Activated CD8-positive, alpha-beta memory T cell treated with anti-CD3 and anti-CD28 coated beads for 24 hours (primary cell): ENCODE measurements at regions not wholly inside any gene's neighbourhood (a gene's known extent, or its start where the extent isn't known, plus 50 kb on each side); places are given as distances from the start of the nearest gene placed in this dataset.

ENCODE experiments used
- DNase-seq: peaks from one replicate; pipeline ENCODE4 v3.0.0-alpha.2; 2020

DNA sequence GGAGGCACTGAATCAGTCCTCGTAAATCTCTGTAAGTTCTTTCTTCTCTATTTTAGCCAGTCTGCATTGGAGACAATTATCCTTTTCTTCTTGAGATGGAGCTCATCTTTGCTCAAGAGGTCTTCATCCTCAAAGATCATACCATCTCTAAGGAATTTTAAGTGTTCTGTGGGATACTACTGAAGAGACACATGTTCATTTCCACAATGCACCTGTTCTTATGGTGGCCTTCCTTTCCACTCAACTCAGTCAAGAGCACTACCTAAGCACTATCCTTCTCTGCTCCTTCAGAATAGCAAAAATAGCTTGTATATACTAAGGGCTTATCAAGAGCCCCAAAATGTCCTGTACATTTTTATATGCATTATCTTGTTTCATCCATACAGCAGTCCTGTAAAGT is 214.0 kb downstream of the KLF5 start:
- no peak for DNase-seq

DNA sequence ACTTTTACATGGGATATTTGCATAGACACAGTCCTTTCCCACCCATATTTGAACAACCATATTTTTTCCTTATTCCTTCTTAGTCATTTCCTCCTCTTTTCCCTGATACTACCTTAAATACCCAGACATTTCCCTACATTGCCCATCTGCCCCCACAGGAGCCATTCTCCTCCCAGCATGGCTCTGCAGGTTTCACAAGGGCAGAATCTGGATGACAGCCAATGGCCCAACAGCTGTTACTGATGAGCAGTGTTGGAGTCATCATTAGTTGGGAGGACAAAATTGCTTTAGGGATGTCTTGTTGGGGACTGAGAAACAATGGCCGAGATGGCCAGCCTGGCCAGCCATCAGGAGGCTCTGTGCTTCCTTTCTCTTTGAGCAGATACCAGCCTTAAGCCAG is 209.5 kb downstream of the KLF5 start:
- no peak for DNase-seq

DNA sequence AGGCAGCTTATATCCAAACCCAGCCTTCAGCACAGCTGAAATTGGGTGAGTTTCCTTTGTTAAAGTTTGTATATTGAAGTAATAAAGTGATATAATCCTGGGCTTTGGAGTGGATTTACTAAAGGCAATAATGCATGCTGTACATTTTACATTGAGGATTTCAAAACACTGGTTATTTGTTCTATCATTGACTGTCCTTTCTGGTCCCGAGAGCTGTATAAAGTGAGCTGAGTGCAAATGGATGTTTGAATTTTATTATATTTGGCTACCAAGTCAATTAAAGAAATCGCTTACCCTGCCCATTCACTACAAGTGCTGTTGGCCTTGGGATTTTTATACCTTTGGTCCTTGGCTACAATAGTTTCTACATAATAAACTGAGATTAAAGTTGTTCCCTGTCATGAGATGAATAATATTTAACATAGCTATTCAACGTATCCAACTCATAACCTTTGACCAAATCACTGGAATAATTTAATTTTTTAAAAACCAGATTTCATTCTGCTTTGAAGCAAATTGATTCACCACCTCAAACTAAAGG is 207.9 kb downstream of the KLF5 start:
- DNase-seq: no peak

DNA sequence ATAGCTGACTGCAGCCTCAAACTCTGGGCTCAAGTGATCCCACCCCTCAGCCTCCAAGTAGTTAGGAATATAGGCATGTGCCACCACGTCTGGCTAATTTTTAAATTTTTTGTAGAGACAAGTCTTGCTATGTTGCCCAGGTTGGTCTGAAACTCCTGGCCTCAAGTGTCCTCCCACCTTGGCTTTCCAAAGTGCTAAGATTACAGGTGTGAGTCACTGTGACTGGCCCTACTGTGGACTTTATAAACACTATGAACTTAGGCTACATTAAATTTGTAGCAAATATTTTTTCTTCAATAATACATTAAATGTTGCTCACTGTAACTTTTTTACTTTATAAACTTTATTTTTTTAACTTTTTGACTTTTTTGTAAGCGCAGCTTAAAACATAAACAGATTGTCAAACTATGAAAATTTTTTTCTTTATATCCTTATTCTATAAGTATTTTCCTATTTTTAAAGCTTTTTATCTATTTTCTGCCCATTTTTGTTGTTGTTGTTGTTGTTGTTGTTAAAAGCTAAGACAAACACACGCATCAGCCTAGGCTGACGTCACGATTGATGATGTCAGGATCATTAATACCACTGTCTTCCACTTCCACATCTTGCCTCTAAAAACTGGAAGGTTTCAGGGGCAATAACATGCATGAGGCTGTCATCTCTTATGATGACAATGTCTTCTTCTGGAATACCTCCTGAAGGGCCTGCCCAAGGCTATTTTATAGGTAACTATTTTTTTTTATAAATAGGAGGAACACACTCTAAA is 204.2 kb downstream of the KLF5 start:
- DNase-seq: no peak

DNA sequence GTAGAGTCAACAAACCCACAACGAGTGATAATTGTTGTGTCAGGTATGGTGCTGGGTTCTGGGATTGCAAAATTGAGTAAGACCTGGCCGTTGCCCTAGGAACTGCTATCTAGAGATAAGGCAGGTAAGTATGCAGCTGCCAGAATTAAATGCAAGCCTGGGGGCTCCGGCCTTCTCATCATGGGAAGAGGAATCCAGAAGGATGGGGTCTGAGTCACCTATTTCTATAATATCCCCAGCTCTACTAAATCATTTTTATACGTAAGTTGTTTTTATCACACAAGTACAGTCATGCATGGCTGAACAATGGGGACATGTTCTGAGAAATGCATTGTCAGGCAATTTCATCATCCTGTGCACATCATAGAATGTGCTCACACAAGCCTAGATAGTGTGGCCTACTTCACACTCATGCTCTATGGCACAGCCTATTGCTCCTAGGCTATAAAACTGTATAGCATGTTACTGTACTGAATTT is 203.0 kb downstream of the KLF5 start:
- DNase-seq: no peak

DNA sequence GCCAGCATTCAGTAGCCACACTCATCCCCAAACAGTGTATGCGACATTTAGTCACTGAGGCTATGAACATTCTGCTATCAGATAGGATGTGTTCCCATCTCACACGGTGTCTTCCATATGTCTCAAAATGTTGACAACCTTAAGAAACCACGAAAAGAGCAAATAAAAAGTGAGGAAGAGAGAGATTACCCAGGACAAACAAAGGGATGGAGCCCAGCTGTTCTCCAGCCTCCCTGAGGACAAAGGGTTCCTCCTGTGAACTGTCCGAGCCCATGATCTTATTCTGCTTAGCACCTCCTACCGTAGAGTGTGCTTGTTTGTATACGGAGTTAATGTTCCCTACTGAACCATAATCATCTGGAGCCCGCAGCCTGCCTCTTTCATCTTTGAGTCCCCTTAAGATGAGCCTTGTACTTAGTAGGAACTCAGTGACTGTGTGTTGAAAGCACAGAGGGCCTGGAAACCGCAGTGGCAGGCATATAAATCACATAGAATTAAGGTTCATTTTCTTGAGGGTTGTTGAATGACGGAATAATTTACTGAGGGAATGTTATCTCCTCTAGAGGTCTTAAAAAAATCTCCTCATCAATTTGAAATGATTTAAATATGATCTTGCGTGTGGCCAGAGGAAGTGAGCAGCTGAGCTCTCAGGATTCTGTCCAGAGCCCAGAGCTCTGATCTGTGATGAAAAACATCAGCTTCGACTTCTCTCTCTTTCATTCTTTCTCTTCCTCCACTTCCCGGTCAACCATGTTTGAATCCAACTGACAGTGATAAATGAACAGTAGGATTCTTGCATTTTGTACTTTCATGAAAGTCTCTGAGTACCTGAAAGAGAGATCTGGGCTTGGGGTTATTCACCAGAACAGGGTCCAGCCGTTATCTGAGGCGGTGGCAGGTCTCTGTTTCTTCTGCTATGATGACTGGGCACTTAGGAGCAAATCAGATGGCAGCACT is 200.5 kb downstream of the KLF5 start:
- no peak for DNase-seq

DNA sequence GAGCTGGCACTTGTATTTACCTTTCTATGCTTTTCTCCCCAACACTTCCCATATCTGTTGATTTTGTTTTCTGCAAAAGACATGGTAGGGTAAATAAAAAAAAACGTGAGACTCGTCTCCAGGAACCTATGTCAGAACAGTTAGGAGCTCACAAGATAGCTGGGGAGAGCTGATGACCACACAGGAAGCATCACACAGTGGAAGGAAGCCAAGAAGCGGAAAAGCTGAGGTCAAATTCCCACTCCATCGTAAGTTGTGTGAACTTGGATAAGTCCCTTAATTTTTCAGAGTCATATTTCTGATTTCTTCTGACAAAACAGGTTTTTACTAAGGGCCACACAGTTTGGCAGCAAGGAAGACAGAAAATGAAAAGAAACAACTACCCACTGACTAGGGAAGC is 199.6 kb downstream of the KLF5 start:
- no peak for DNase-seq

DNA sequence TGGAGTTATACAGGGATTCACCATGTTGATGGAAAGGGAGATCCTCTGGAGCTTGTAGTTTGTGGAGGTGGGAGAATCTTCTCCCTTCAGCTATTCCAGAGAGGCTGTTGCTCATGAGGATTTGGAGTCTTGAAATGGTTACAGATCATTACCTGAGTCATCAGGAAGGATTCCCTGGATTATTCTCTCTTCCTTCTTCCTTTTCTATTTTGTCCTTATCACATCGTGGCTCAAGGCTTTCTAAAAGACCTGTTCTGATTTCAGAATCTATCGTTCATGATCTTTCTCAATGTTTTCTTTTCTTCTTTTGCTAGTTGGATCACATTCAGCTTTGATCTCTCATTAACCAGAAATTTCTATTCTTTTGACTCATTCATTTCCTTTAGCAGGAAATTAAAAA is 196.0 kb downstream of the KLF5 start:
- DNase-seq: no peak

DNA sequence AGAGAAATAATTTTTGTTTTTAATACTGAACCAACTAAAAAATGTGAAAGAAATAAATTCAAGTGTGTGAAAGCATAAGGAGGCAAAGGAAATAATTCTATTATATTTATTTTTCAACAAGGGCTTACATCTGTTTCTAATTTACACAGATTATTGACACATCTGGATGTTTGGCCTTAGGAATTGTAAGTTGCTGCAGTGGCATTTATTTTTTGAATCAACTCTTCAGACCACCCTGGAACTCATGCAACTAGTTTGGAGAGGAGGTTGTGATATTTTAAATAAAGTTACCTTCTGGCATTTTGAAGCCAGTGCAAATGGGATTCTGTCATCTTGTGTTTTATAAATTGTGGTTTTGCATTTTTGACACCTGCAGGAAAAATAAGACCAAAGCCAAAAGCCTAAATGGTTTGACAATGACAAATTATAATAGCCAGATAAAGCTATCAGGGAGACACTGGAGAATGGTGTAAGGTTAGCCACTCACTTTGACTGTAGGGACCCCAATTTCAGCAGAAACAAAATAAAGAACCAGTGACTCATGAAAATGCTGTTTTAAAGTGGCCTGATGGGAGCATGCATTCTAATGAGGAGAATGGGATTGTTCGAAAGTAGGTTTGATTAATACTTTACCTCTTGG is 192.9 kb downstream of the KLF5 start:
- no peak for DNase-seq

DNA sequence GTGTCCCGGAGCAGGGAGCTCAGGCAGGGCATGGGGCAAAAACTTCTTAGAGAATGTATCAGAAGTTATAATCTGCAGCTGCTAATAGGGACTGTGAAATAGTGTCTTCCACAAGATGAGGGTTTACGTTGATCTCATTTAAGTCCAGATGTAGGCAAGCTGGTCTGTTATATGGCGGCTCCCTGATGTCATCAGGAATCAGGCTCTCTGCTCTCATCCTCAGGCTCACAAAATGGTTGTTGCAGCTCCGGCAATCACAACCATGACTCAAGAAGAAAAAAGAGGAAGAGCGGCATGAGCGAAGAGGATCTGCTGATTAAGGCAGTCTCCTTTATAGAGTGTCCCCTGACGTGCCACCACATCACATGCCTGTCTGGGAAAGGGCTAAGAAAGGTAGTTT is 191.3 kb downstream of the KLF5 start:
- DNase-seq: no peak

DNA sequence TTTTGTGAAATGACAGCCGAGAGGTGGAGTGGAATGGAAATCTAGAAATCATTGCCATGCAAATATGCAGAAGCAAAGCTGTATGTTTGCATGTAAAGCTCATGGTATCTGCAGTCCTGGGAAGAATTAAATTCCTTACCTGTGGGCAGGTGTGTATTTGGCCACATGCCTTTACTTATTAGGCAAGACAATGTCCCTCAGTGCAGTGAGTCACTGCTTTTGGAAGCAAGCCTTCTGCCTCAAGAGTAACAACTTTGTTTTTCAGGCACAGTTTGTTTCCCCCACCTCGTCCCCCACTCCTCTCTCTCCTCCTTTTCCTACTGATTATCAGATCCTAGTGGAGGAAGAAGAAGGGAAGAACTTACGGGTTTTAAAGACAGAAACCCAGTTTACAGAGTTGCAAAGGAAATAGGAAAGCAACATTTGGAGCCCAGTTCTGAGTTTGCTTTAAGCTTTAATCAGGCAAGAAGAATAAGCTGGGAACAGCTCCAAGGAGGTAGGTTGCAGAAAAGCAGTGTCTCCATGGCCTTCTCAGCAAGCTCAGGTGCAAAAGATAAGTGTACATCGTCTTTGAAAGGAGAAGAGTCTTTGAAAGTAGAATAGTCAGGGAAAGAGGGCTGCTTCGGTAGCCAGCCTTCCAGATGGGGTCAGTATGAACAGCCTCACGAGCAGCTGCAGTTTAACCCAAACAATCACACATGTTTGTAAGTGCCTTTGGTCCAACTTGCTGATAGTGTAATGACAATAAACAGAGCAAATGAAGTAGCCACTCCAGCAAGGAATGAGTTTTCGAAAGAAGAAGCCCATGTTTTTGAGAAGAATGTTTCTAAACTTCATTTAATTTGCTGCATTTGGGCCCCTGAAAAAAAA is 190.1 kb downstream of the KLF5 start:
- DNase-seq: no peak

DNA sequence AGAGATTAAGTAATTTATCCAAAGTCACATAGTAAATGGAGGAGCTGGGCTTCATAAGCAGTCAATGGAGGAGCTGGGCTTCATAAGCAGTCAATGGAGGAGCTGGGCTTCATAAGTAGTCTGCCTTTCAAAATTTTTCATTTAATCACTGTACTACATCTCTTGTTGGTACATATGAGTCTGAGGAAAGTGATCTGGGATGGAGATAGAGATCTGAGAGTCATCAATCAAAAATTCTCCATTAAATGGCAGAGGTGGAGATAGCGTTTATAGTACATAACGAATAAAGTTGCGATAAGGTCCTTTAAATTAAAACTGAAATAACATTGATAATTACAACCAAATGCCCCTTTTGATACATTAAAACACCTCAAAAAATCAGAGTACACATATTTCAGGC is 189.3 kb downstream of the KLF5 start:
- DNase-seq: no peak

DNA sequence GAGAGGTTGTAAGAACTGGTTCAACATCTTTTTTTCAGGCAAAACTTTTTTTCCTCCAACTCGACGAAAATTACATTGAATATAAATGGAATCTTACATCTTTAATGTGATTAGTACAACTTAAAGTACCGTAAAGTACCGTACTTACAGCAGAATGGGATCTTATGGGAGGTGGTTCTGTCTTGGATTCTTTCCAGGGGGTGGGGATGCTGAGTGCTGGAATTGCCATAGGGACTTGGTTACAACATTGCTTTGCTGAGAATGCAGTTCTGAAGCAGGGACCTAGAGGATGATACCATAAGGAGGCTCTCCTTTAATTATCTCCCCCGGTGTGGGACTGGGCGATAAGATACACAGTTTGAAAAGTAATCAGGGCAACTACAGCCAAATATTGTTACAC is 186.4 kb downstream of the KLF5 start:
- DNase-seq: no peak

DNA sequence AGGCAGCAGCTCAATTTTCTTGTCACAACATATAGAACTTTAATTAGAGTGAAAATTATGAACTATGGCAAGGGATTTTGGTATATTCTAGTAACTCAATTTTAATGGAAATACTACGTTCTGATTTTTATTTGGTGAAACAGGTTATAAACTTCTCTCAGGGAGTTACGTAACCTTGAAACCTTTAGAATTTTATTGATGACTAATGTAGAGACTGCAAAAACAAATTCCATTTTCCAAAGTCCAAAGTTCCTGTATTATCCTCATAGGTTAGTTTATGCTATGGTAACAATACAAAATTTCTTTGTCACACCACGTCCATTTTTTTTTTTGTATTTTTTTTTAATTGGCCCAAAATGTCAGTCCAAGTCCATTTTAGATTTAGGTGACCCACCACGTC is 185.7 kb downstream of the KLF5 start:
- DNase-seq: no peak

DNA sequence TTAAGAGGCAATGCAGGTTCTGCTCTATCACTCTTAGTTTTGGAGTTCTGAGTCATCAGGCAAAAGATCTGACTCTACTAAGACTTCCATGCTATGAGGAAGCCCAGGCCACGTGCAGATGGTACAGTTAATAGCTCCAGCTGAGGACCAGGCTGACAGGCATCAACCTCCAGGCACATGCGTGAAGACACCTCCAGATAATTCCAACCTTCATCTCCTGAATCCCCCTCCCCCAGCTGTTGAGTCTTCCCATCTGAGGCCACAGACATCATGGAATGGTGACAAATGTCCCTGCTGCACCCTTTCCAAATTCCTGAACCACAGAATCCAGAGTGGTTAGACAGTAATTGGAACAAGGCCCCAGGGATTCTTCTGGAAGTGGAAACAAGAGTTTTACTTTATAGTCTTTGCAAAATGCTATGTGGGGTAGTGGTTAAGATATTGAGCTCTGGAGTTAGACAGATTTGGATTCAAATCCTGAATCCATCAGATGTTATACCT is 183.8 kb downstream of the KLF5 start:
- no peak for DNase-seq

DNA sequence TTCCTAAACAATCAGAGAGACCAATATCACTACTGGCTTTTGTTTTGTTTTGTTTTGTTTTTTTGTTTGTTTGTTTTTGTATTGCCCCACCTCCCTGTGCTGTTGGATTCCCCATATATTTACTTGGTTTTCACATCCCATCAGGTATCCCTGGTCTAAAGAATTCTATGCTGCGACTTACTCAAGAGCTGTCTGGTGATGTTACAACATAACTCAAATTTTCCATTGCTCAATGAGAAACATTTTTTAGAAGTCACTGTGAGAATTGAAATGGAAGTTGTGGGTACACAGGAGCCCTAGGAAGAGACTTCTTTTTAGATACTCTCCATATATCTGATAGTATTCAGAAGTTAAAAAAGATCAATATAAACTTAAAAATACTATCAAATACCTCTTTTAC is 181.4 kb downstream of the KLF5 start:
- DNase-seq: no peak

DNA sequence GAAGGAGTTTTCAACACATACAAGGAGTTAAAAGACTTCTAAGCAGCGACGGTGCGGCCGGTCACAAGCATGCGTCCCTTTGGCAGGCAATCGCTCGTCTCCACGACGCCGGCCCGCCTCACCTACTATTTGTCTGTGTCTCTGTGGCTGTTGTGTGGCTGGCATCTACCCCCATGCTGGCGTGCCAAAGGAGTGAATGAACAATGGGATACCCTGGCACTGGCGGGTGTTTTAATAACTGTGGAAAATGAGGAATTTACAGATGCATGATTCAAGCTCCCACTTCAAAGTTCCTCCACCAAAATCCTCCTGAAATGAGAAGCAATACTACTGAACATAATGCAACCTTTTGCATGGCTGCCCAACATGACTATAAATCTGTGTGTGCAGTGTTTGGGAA is 176.6 kb downstream of the KLF5 start:
- DNase-seq: no peak

DNA sequence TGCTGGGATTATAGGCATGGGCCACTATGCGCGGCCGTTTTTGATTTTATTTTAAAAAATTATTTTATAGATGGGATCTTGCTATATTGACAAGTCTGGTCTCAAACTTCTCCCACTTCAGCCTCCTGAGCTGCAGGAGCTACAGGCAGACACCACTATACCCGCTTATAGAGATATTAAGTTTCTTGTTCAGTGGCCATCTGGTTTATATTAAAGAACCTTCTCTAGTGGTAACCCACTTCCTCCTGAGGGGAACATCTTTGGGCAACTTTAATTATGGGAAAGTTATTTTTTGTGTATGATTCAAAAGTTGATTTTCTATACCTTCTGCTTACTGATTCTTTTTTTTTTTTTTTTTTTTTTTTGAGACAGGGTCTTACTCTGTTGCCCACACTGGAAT is 172.7 kb downstream of the KLF5 start:
- no peak for DNase-seq

DNA sequence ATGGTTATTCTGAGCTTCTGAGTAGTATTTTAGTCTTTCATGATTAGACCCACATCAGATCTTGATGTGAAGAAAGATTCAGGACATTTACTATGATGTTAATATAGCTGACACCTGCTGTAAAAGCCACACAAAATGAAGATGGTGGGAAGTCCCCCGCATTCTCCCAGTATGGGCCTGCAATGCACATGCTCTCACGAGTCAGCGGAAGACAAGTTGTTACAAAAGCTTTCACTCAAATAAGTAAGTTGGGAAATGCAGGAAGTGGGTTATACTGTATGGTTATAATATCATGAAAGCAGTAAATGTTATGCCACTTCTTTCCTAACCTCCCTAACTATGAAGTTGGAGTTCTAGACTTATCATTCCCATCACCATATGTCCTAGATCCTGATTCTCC is 171.9 kb downstream of the KLF5 start:
- no peak for DNase-seq

DNA sequence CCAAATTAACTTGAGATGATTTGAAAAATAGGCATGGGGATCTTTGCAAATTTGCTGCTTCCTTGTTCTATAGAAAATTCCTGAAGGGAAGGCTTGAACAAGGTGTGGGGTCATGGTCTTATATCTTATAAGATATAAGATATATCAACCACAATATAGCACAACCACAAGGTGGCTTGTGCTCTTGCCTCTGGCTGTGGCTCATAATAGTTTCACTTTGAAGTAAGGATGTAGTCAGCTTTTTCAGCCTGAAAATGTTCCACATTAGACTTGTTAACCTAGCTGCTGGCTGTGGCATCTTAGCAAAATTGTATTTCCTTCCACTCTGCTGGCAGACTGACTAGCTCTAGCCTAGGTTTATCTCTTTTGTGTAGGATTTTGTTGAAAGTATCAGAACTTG is 169.7 kb downstream of the KLF5 start:
- DNase-seq: no peak

DNA sequence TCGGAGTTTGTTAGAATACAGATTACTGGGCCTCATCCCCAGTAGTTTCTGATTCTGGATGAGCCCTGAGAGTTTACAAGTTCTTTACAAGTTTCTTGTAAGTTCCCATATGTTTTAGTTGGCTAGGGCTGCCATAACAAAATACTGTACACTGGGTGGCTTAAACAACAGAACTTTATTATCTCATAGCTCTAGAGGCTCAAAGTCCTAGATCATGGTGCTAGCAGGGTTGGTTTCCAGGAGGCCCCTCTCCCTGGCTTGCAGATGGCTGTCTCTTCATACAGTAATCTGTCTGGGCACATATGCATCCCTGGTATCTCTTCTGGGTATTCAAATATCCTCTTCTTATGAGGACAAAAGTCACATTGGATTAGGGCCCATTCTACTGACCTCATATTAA is 167.2 kb downstream of the KLF5 start:
- DNase-seq: no peak

DNA sequence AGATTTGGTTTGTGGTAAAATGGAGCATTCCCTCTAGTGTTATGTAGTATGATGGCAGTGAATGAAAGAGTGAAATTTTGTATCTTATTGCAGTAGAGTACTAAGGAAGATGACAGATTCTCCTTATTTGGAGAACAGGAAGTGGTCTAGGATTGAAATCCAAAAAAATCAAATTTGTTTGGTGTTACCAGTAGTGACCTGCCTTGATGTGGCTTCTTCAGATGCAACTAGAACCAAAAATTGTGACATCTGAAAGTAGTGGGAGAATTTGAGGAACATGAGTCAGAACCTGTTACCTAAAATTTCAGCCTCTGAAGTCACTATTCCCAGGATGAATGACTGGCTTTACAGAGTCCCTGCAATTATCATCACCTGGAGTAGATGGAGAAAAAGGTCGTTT is 165.9 kb downstream of the KLF5 start:
- DNase-seq: no peak
